ENCODE measurements at regions not wholly inside any gene's neighbourhood (a gene's known extent, or its start where the extent isn't known, plus 50 kb on each side); places are given as distances from the start of the nearest gene placed in this dataset.

GRCh38 chr18:44187090-44187489 is 493.6 kb upstream of the SETBP1 start:
- TF ChIP-seq CTCF (IDR thresholded peaks at IDR 0.05), result no peak
- no peak for TF ChIP-seq POLR2A (IDR thresholded peaks at IDR 0.05)

Measured in suprapubic skin (tissue), 3 donors.